ENCODE measurements at regions not wholly inside any gene's neighbourhood (a gene's known extent, or its start where the extent isn't known, plus 50 kb on each side); places are given as distances from the start of the nearest gene placed in this dataset.
A peak's percentile ranks its signal among the peaks of the same experiment; 100 is the strongest.

DNA sequence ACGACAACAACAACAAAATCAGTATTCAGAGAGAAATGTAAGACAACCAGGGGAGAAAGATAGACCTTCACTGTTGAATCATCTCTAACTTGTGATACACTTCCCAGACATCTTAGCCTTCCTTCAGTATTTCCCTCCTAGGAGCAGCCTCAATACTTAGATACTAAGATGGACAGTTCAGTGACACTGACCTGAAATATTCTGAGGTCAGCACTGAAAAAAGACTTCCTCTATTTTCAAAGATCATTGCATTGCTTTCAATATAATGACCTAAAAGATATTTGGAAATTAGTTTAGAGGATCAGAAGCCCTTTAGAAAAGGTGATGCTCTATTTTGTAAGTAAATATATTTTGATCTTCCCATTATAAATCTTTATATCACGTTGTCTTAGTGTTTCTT is 101.0 kb downstream of the MRPL39 start:
- H4K20me1 ChIP-seq (ENCODE audit: insufficient read depth, low read length): no peaks in the 10 kb centered on the region
- dilution Hi-C loops (cut with HindIII; ENCODE audit: low sequenced_read_pairs, unreplicated experiment): no loop called here
- no peaks in the 10 kb centered on the region for H3K9me1 ChIP-seq (ENCODE audit: insufficient read depth, low read length)
- H2AK9ac ChIP-seq (replicated peaks; ENCODE audit: low read depth, low read length, poor library complexity): no peak overlapping the region
- peak overlapping the region; percentile 41; the same call in 1 of the 2 replicates for H4K5ac ChIP-seq (ENCODE audit: low read depth, low read length)
- in situ Hi-C loops (cut with MboI; ENCODE audit: low sequenced_read_pairs): no loop called here
- no peak overlapping the region for H3K4ac ChIP-seq (ENCODE audit: low read depth, low read length)
- H3K14ac ChIP-seq (replicated peaks; ENCODE audit: low read depth, low read length): no peak overlapping the region
- no CpG with 5 or more reads among the region's 2 CpGs for WGBS, 2 experiments (ENCODE audit: extremely low coverage in 2 of 2, insufficient read length in 1 of 2)
- no peak for ATAC-seq (ENCODE audit: low read depth)
- no peak overlapping the region; the same call in 1 of the 2 replicates for H4K91ac ChIP-seq (ENCODE audit: insufficient read depth, low read depth, low read length)
- BruUV-seq (replicated peaks): no TSS peak
- peak overlapping the region; percentile 47; the same call in 1 of the 2 replicates for H3K18ac ChIP-seq (ENCODE audit: low read depth, low read length)
- H3K4me1 ChIP-seq (ENCODE audit: control insufficient read depth, insufficient read depth, low read length): peaks cover 5% of the 10 kb centered on the region
- H3K4me3 ChIP-seq (ENCODE audit: insufficient read depth, low read depth, low read length): no peak overlapping the region
- H3K27me3 ChIP-seq (ENCODE audit: control insufficient read depth, insufficient read depth, low read length): no peaks in the 10 kb centered on the region
- no peak overlapping the region for H3K56ac ChIP-seq (ENCODE audit: extremely low read depth, insufficient read depth, low read length)
- no peaks in the 10 kb centered on the region for H3K9me3 ChIP-seq (ENCODE audit: control insufficient read depth, insufficient read depth, low read length)
- peak overlapping the region; percentile 17 for H2BK120ac ChIP-seq (ENCODE audit: low read depth, low read length)
- no peak for DNase-seq
- H3K9ac ChIP-seq (ENCODE audit: low read depth, low read length): no peak overlapping the region
- no peak overlapping the region for H3K4me2 ChIP-seq (ENCODE audit: low read depth, low read length)
- H3K79me1 ChIP-seq (ENCODE audit: low read depth in 1 of 2, low read length in 2 of 2): no peaks in the 10 kb centered on the region
- H3K23ac ChIP-seq (ENCODE audit: low read depth, low read length): no peak overlapping the region
- no peak overlapping the region for H2BK15ac ChIP-seq (ENCODE audit: low read depth, low read length)
- TF ChIP-seq CHD1 (IDR thresholded peaks at IDR 0.05; ENCODE audit: low read depth, low read length) (no peak), MXI1 (IDR thresholded peaks at IDR 0.05; ENCODE audit: borderline replicate concordance, low read depth, low read length) (no peak), RAD21 (IDR thresholded peaks at IDR 0.05; ENCODE audit: low read length) (no peak), NFE2L2 (IDR thresholded peaks at IDR 0.05; ENCODE audit: low read depth, low read length) (no peak), MAFK (IDR thresholded peaks at IDR 0.05; ENCODE audit: low read depth, low read length) (no peak), MAZ (IDR thresholded peaks at IDR 0.05; ENCODE audit: borderline replicate concordance, low read depth, low read length) (no peak)
- POLR2A ChIA-PET (ENCODE audit: unreplicated experiment): no interaction called here
- no peak overlapping the region for H3K27ac ChIP-seq (ENCODE audit: insufficient read depth, low read length)
- CTCF ChIA-PET: no interaction called here
- H2AFZ ChIP-seq (replicated peaks; ENCODE audit: low read length, poor library complexity): no peak overlapping the region
- no peak overlapping the region for H2AK5ac ChIP-seq (ENCODE audit: low read depth, low read length)
- no peaks in the 10 kb centered on the region for H3K36me3 ChIP-seq (ENCODE audit: control insufficient read depth, insufficient read depth, low read length)
- peak overlapping the region; percentile 8 for H2BK20ac ChIP-seq (ENCODE audit: low read depth, low read length)
- H4K8ac ChIP-seq (ENCODE audit: low read depth in 2 of 2, low read length in 2 of 2): no peak overlapping the region
- intact Hi-C loops (cut with micrococcal nuclease): no loop called here
- H2BK5ac ChIP-seq (ENCODE audit: low read depth, low read length, poor library complexity, severe bottlenecking): no peak overlapping the region

Measured in IMR-90 (cell line).